HG03342 (cell line): ENCODE measurements at regions not wholly inside any gene's neighbourhood (a gene's known extent, or its start where the extent isn't known, plus 50 kb on each side); places are given as distances from the start of the nearest gene placed in this dataset.

Source experiments
- ATAC-seq: cut with Tn5 transposase; IDR thresholded peaks from one replicate; pipeline ENCODE4 v1.9.1; 2021; ENCODE audit warnings: mild to moderate bottlenecking, moderate library complexity; ENCODE audit not compliant: unreplicated experiment

- ATAC-seq = no peak
Observed at GRCh38 chr2:191556463-191556862, 121.5 kb upstream of the NABP1 start.

GRCh38 chr2:191557841-191558240, 120.1 kb upstream of the NABP1 start:
- ATAC-seq = no peak

GRCh38 chr2:191559569-191559968, 118.4 kb upstream of the NABP1 start:
- ATAC-seq = no peak

GRCh38 chr2:191560411-191560980, 117.4 kb upstream of the NABP1 start:
- no peak for ATAC-seq

GRCh38 chr2:191565120-191565519, 112.8 kb upstream of the NABP1 start:
- no peak for ATAC-seq

- peak; percentile 82 for ATAC-seq
Observed at GRCh38 chr2:191565647-191566198, 112.2 kb upstream of the NABP1 start.

GRCh38 chr2:191566344-191566743, 111.6 kb upstream of the NABP1 start:
- ATAC-seq = peak; percentile 60

GRCh38 chr2:191567206-191567605, 110.7 kb upstream of the NABP1 start:
- ATAC-seq = no peak

- ATAC-seq = no peak
Observed at GRCh38 chr2:191569025-191569424, 108.9 kb upstream of the NABP1 start.

GRCh38 chr2:191571163-191571769, 106.7 kb upstream of the NABP1 start:
- ATAC-seq = no peak

- no peak for ATAC-seq
Observed at GRCh38 chr2:191572319-191572718, 105.6 kb upstream of the NABP1 start.

GRCh38 chr2:191573216-191573615, 104.7 kb upstream of the NABP1 start:
- ATAC-seq = no peak

GRCh38 chr2:191574232-191574631, 103.7 kb upstream of the NABP1 start:
- no peak for ATAC-seq

GRCh38 chr2:191577605-191578004, 100.3 kb upstream of the NABP1 start:
- ATAC-seq = no peak

GRCh38 chr2:191578031-191578430, 99.9 kb upstream of the NABP1 start:
- ATAC-seq = no peak

- ATAC-seq = no peak
Observed at GRCh38 chr2:191580581-191580980, 97.4 kb upstream of the NABP1 start.

GRCh38 chr2:191581003-191581402, 96.9 kb upstream of the NABP1 start:
- no peak for ATAC-seq

GRCh38 chr2:191582355-191582754, 95.6 kb upstream of the NABP1 start:
- no peak for ATAC-seq

GRCh38 chr2:191591025-191591424, 86.9 kb upstream of the NABP1 start:
- ATAC-seq = no peak

GRCh38 chr2:191593622-191594385, 84.1 kb upstream of the NABP1 start:
- no peak for ATAC-seq

GRCh38 chr2:191597186-191597751, 80.7 kb upstream of the NABP1 start:
- no peak for ATAC-seq

GRCh38 chr2:191598296-191598695, 79.6 kb upstream of the NABP1 start:
- ATAC-seq = no peak
